ENCODE measurements at regions not wholly inside any gene's neighbourhood (a gene's known extent, or its start where the extent isn't known, plus 50 kb on each side); places are given as distances from the start of the nearest gene placed in this dataset.

DNA sequence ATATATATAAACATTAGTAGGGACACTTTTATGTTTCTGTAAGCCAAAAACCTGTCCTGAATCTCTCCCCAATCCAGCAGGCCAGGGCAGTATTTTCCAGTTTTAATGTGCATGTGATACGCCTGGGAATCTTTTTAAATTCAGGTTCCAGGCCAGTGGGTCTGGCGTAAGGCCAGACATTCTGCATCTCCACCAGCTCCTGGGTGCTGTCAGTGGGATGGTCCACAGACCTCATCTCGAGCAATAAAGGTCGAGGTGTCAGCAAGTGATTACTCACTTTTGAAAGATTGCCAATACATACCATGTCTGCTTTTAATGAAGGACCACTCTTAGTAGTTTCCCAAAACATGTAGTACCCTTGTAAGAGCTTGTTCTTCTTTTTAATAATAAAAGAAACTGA lies 189.9 kb upstream of the SH3BP4 start:
- TF ChIP-seq, protein P1, sequence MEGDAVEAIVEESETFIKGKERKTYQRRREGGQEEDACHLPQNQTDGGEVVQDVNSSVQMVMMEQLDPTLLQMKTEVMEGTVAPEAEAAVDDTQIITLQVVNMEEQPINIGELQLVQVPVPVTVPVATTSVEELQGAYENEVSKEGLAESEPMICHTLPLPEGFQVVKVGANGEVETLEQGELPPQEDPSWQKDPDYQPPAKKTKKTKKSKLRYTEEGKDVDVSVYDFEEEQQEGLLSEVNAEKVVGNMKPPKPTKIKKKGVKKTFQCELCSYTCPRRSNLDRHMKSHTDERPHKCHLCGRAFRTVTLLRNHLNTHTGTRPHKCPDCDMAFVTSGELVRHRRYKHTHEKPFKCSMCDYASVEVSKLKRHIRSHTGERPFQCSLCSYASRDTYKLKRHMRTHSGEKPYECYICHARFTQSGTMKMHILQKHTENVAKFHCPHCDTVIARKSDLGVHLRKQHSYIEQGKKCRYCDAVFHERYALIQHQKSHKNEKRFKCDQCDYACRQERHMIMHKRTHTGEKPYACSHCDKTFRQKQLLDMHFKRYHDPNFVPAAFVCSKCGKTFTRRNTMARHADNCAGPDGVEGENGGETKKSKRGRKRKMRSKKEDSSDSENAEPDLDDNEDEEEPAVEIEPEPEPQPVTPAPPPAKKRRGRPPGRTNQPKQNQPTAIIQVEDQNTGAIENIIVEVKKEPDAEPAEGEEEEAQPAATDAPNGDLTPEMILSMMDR (IDR thresholded peaks at IDR 0.05 in 2 of 3, conservative IDR thresholded peaks at IDR 0.05 in 1 of 3; ENCODE audit: control insufficient read depth in 2 of 3, extremely low read depth in 1 of 3, insufficient read depth in 1 of 3, low read depth in 3 of 3, low read length in 3 of 3) = no peak
- TF ChIP-seq, protein P2, sequence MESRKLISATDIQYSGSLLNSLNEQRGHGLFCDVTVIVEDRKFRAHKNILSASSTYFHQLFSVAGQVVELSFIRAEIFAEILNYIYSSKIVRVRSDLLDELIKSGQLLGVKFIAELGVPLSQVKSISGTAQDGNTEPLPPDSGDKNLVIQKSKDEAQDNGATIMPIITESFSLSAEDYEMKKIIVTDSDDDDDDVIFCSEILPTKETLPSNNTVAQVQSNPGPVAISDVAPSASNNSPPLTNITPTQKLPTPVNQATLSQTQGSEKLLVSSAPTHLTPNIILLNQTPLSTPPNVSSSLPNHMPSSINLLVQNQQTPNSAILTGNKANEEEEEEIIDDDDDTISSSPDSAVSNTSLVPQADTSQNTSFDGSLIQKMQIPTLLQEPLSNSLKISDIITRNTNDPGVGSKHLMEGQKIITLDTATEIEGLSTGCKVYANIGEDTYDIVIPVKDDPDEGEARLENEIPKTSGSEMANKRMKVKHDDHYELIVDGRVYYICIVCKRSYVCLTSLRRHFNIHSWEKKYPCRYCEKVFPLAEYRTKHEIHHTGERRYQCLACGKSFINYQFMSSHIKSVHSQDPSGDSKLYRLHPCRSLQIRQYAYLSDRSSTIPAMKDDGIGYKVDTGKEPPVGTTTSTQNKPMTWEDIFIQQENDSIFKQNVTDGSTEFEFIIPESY (IDR thresholded peaks at IDR 0.05) = no peak
